ENCODE measurements at regions not wholly inside any gene's neighbourhood (a gene's known extent, or its start where the extent isn't known, plus 50 kb on each side); places are given as distances from the start of the nearest gene placed in this dataset.

DNA sequence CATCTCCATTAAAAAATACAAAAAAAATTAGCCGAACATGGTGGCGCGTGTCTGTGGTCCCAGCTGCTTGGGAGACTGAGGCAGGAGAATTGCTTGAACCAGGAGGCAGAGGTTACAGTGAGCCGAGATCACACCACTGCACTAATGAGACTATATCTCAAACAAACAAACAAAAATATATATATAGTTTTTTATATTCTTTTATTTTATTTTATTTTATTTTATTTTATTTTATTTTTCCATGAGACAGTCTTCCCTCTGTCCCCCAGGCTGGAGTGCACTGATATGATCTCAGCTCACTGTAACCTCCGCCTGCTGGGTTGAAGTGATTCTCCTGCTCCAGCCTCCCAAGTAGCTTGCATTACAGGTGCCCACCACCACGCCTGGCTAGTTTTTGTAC is 79.5 kb downstream of the IRF2BPL start:
- H3K9ac ChIP-seq (ENCODE audit: low read depth in 1 of 2, low read length in 2 of 2): no peak overlapping the region
- no peak for TF ChIP-seq RAD21 (IDR thresholded peaks at IDR 0.05)
- TF ChIP-seq HNF4A (conservative IDR thresholded peaks at IDR 0.05): no peak
- no peak for TF ChIP-seq FOXA2 (IDR thresholded peaks at IDR 0.05)
- no peak for TF ChIP-seq EGR1 (IDR thresholded peaks at IDR 0.05; ENCODE audit: low read depth in 2 of 2)
- TF ChIP-seq GABPA (IDR thresholded peaks at IDR 0.05 in 1 of 2, conservative IDR thresholded peaks at IDR 0.05 in 1 of 2): no peak
- TF ChIP-seq FOXA1 (IDR thresholded peaks at IDR 0.05): no peak
- TF ChIP-seq, protein P1, sequence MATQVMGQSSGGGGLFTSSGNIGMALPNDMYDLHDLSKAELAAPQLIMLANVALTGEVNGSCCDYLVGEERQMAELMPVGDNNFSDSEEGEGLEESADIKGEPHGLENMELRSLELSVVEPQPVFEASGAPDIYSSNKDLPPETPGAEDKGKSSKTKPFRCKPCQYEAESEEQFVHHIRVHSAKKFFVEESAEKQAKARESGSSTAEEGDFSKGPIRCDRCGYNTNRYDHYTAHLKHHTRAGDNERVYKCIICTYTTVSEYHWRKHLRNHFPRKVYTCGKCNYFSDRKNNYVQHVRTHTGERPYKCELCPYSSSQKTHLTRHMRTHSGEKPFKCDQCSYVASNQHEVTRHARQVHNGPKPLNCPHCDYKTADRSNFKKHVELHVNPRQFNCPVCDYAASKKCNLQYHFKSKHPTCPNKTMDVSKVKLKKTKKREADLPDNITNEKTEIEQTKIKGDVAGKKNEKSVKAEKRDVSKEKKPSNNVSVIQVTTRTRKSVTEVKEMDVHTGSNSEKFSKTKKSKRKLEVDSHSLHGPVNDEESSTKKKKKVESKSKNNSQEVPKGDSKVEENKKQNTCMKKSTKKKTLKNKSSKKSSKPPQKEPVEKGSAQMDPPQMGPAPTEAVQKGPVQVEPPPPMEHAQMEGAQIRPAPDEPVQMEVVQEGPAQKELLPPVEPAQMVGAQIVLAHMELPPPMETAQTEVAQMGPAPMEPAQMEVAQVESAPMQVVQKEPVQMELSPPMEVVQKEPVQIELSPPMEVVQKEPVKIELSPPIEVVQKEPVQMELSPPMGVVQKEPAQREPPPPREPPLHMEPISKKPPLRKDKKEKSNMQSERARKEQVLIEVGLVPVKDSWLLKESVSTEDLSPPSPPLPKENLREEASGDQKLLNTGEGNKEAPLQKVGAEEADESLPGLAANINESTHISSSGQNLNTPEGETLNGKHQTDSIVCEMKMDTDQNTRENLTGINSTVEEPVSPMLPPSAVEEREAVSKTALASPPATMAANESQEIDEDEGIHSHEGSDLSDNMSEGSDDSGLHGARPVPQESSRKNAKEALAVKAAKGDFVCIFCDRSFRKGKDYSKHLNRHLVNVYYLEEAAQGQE (IDR thresholded peaks at IDR 0.05): no peak
- no peak for TF ChIP-seq HNF4G (IDR thresholded peaks at IDR 0.05)
- no peak for TF ChIP-seq MAX (IDR thresholded peaks at IDR 0.05)
- no peaks in the 10 kb centered on the region for H3K36me3 ChIP-seq (ENCODE audit: control insufficient read depth in 4 of 4, insufficient read depth in 3 of 4, low read depth in 1 of 4, low read length in 3 of 4)
- no peak overlapping the region for H3K27ac ChIP-seq (ENCODE audit: low read depth in 1 of 2, low read length in 2 of 2)
- no peaks in the 10 kb centered on the region for H3K27me3 ChIP-seq (ENCODE audit: control insufficient read depth in 4 of 4, insufficient read depth in 4 of 4, low read length in 3 of 4)
- WGBS: 97% methylated on average over 6 of the region's 6 CpGs
- H3K4me3 ChIP-seq (ENCODE audit: low read depth in 1 of 3, low read length in 3 of 3): no peak overlapping the region
- H3K4me1 ChIP-seq (ENCODE audit: control insufficient read depth in 4 of 4, insufficient read depth in 4 of 4, low read length in 3 of 4): peaks cover 2 to 41% (median 25%) of the 10 kb centered on the region in 4 donors
- H3K9me3 ChIP-seq (ENCODE audit: control insufficient read depth in 4 of 4, low read length in 3 of 4): no peaks in the 10 kb centered on the region
- no peak for DNase-seq (ENCODE audit: low spot score)

DNA sequence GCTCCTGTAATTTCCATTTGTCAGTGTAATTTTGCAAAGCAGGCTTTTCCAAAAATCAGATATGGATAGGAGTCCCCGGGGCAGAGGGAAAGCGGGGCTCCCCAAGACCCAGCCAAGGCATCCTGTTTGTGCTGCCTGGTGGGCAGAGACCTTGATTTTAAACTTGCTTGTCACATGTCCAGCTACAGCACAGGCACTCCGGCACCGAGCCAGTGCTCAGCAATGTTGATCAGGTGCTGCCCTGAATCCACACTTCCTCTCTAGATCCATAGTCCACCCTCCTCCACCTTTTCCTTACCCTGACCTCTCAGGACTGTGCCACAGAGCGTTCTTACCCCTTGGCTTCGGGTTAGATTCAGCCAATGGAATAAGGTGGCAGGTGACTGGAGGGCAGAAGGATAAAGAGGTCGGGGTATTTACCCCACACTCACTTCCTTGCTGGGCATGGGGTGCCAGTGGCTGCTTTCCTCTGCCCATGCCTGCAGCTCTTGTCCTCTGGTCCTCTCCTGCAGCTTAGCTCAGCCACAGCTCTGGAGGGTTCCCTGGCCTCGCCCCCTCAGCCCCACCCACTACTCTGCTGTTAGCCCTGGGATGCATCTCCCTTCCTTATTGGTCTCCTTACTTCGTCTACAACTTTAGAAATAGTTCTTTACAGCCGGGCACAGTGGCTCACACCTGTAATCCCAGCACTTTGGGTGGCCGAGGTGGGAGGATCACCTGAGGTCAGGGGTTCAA is 80.1 kb downstream of the IRF2BPL start:
- H3K4me1 ChIP-seq (ENCODE audit: control insufficient read depth in 4 of 4, insufficient read depth in 4 of 4, low read length in 3 of 4): peaks cover 2 to 35% (median 24%) of the 10 kb centered on the region in 4 donors

More for the DNA sequence above, 80.1 kb downstream of the IRF2BPL start:
- peak; percentile 39 for TF ChIP-seq SP1 (IDR thresholded peaks at IDR 0.05)
- no peak for TF ChIP-seq MAX (IDR thresholded peaks at IDR 0.05)
- no peak for TF ChIP-seq FOXA1 (IDR thresholded peaks at IDR 0.05)
- no peak for TF ChIP-seq GABPA (IDR thresholded peaks at IDR 0.05 in 1 of 2, conservative IDR thresholded peaks at IDR 0.05 in 1 of 2)
- TF ChIP-seq HNF4A (conservative IDR thresholded peaks at IDR 0.05): peak; percentile 46
- TF ChIP-seq EGR1 (IDR thresholded peaks at IDR 0.05; ENCODE audit: low read depth in 2 of 2): no peak
- TF ChIP-seq RXRA (IDR thresholded peaks at IDR 0.05): peak in 1 of 2 donors; percentile 7
- TF ChIP-seq, protein P2, sequence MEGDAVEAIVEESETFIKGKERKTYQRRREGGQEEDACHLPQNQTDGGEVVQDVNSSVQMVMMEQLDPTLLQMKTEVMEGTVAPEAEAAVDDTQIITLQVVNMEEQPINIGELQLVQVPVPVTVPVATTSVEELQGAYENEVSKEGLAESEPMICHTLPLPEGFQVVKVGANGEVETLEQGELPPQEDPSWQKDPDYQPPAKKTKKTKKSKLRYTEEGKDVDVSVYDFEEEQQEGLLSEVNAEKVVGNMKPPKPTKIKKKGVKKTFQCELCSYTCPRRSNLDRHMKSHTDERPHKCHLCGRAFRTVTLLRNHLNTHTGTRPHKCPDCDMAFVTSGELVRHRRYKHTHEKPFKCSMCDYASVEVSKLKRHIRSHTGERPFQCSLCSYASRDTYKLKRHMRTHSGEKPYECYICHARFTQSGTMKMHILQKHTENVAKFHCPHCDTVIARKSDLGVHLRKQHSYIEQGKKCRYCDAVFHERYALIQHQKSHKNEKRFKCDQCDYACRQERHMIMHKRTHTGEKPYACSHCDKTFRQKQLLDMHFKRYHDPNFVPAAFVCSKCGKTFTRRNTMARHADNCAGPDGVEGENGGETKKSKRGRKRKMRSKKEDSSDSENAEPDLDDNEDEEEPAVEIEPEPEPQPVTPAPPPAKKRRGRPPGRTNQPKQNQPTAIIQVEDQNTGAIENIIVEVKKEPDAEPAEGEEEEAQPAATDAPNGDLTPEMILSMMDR (IDR thresholded peaks at IDR 0.05; ENCODE audit: low read depth, low read length, missing input control): no peak
- TF ChIP-seq TAF1 (conservative IDR thresholded peaks at IDR 0.05): no peak
- Histone ChIP-seq H3K27me3 (ENCODE audit: control insufficient read depth in 4 of 4, insufficient read depth in 4 of 4, low read length in 3 of 4) (no peaks in the 10 kb centered on the region), H3K36me3 (ENCODE audit: control insufficient read depth in 4 of 4, insufficient read depth in 3 of 4, low read depth in 1 of 4, low read length in 3 of 4) (no peaks in the 10 kb centered on the region), H3K9me3 (ENCODE audit: control insufficient read depth in 4 of 4, low read length in 3 of 4) (no peaks in the 10 kb centered on the region), H3K9ac (ENCODE audit: low read depth in 1 of 2, low read length in 2 of 2) (no peak overlapping the region), H3K4me3 (ENCODE audit: low read depth in 1 of 3, low read length in 3 of 3) (no peak overlapping the region), H3K27ac (ENCODE audit: low read depth in 1 of 2, low read length in 2 of 2) (peak overlapping the region; percentile 59 to 76)
- DNase-seq (ENCODE audit: low spot score): no peak
- 62% methylated on average over 11 of the region's 11 CpGs for WGBS
